Panc1 (cell line): ENCODE measurements at regions not wholly inside any gene's neighbourhood (a gene's known extent, or its start where the extent isn't known, plus 50 kb on each side); places are given as distances from the start of the nearest gene placed in this dataset.

Source experiments
- CTCF ChIP-seq: fragments of 450-650 bp; IDR thresholded peaks from 2 replicates; pipeline ENCODE4 v1.5.1; 2017; ENCODE audit warnings: mild to moderate bottlenecking
- POLR2AphosphoS5 ChIP-seq: IDR thresholded peaks from 2 replicates; pipeline ENCODE4 v1.6.1; 2012; ENCODE audit warnings: mild to moderate bottlenecking, low read depth, low read length, moderate library complexity
- REST ChIP-seq, 2 experiments: IDR thresholded peaks; 2 replicates each; pipeline ENCODE4 v1.6.1; 2011 to 2012; ENCODE audit warnings: low read depth in 2 of 2, control low read depth in 1 of 2, low read length in 1 of 2, mild to moderate bottlenecking in 1 of 2, moderate library complexity in 1 of 2; ENCODE audit not compliant: insufficient read depth in 1 of 2
- SIN3A ChIP-seq: IDR thresholded peaks from 2 replicates; pipeline ENCODE4 v1.6.1; 2012; ENCODE audit warnings: low read depth, mild to moderate bottlenecking, low read length, moderate library complexity, borderline replicate concordance; ENCODE audit not compliant: insufficient read depth
- TCF7L2 ChIP-seq: IDR thresholded peaks from 2 replicates; pipeline ENCODE4 v1.6.1; 2011; ENCODE audit warnings: mild to moderate bottlenecking, low read depth, low read length, inconsistent platforms

GRCh38 chr10:33419311-33419710, 84.8 kb upstream of the NRP1 start:
- TF ChIP-seq POLR2AphosphoS5 (no peak), SIN3A (no peak), CTCF (no peak), REST (IDR thresholded peaks at IDR 0.05; ENCODE audit: insufficient read depth in 1 of 2, low read depth in 2 of 2, low read length in 1 of 2) (no peak), TCF7L2 (no peak)
